Body of pancreas (tissue), 4 donors: ENCODE measurements at regions not wholly inside any gene's neighbourhood (a gene's known extent, or its start where the extent isn't known, plus 50 kb on each side); places are given as distances from the start of the nearest gene placed in this dataset.

Experiments used
- POLR2A ChIP-seq, 3 donors: fragments of 450-650 bp; IDR thresholded peaks; one replicate each; pipeline ENCODE4 v1.6.1; 2016; ENCODE audit warnings: antibody characterized with exemption in 3 of 3, mild to moderate bottlenecking in 2 of 3
- TF ChIP-seq, protein P1 (sequence below), 7 experiments: fragments of 450-650 bp in 4 of 7; fragments of 200-600 bp in 3 of 7; sonication (generic) in 3 of 7; IDR thresholded peaks; one replicate each; pipeline ENCODE4 v1.5.1; 2016 to 2019; ENCODE audit warnings: antibody characterized with exemption in 7 of 7

DNA sequence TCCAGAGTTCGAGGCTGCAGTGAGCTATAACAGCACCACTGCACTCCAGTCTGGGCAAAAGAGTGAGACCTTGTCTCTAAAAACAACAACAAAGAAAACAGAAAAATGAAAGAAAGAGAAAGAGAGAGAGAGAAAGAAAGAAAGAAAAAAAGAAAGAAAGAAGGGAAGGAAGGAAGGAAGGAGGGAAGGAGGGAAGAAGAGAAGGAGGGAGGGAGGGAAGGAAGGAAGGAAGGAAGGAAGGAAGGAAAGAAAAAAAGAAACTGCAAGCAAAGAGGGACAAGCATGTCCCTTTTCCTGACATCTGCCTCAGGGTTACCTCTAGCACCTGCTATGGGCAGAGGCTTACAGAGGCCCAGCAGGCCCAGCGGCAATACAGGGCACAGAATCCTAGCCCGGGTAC, 475.0 kb downstream of the MIAT start:
- TF ChIP-seq, protein P1, sequence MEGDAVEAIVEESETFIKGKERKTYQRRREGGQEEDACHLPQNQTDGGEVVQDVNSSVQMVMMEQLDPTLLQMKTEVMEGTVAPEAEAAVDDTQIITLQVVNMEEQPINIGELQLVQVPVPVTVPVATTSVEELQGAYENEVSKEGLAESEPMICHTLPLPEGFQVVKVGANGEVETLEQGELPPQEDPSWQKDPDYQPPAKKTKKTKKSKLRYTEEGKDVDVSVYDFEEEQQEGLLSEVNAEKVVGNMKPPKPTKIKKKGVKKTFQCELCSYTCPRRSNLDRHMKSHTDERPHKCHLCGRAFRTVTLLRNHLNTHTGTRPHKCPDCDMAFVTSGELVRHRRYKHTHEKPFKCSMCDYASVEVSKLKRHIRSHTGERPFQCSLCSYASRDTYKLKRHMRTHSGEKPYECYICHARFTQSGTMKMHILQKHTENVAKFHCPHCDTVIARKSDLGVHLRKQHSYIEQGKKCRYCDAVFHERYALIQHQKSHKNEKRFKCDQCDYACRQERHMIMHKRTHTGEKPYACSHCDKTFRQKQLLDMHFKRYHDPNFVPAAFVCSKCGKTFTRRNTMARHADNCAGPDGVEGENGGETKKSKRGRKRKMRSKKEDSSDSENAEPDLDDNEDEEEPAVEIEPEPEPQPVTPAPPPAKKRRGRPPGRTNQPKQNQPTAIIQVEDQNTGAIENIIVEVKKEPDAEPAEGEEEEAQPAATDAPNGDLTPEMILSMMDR (IDR thresholded peaks at IDR 0.05) = no peak
- no peak for TF ChIP-seq POLR2A (IDR thresholded peaks at IDR 0.05)
